ENCODE measurements at regions not wholly inside any gene's neighbourhood (a gene's known extent, or its start where the extent isn't known, plus 50 kb on each side); places are given as distances from the start of the nearest gene placed in this dataset.

DNA sequence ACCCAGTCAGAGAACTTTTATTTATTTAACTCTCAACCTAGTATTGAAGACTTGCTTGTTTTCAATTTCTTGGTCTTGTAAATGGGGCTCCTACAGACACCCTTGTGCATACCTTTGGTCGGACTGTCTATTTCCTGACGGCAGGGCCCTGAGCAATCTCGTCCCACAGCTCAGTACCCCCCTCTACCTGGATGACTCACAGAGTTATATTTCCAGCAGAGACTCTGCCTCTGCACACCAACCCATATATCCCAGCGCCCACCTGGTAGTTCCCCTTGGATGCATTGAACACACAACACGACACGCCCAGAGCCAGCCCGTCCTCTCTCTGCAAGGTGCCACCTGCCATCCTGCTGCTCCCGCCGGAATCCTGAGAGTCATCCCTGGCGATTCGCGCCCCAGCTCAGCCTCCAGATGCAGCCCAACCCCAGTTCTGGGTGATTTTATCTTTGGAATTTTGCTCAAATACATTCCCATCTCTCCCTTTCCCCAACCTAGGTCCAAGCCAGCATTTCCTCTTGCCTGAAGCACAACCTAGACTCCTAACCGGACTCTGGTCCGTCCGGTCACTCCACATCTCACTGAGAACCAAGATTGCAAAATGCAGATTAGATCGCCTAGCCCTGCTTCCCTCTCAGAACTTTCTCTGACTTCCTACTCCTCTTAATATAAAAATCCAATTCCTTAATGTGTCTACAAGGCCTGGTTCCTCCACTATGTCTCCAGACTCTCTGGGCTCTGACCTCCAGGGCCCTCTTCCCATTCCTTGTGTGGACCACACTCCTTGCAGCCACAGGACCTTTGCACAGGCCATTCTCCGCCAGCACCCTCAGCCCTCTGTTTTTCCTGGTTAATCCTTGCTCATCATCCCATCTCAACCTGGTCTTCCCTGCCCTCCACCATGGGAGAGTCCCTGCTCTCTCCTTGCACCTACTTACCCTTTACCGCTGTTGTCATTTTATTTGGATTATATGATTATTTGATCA lies 129.2 kb downstream of the SEC14L1 start:
- TF ChIP-seq, protein P1, sequence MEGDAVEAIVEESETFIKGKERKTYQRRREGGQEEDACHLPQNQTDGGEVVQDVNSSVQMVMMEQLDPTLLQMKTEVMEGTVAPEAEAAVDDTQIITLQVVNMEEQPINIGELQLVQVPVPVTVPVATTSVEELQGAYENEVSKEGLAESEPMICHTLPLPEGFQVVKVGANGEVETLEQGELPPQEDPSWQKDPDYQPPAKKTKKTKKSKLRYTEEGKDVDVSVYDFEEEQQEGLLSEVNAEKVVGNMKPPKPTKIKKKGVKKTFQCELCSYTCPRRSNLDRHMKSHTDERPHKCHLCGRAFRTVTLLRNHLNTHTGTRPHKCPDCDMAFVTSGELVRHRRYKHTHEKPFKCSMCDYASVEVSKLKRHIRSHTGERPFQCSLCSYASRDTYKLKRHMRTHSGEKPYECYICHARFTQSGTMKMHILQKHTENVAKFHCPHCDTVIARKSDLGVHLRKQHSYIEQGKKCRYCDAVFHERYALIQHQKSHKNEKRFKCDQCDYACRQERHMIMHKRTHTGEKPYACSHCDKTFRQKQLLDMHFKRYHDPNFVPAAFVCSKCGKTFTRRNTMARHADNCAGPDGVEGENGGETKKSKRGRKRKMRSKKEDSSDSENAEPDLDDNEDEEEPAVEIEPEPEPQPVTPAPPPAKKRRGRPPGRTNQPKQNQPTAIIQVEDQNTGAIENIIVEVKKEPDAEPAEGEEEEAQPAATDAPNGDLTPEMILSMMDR (IDR thresholded peaks at IDR 0.05; ENCODE audit: low read depth, low read length) = no peak
- TF ChIP-seq EZH2phosphoT487 (IDR thresholded peaks at IDR 0.05; ENCODE audit: low read depth) = no peak

Measured in OCI-LY3 (cell line).